Ovary (tissue), 7 donors: ENCODE measurements at regions not wholly inside any gene's neighbourhood (a gene's known extent, or its start where the extent isn't known, plus 50 kb on each side); places are given as distances from the start of the nearest gene placed in this dataset.

ENCODE experiments used
- DNase-seq, 5 donors: peaks; one replicate each; pipeline ENCODE4 v3.0.0-alpha.2; 2019 to 2020
- H3K27ac ChIP-seq, 2 donors: fragments of 200-600 bp; one replicate each; pipeline versions ENCODE4 v1.5.1 to v1.8.0; 2019 to 2022
- H3K27me3 ChIP-seq: fragments of 200-600 bp; one replicate; pipeline ENCODE4 v1.8.0; 2022
- H3K36me3 ChIP-seq: fragments of 200-600 bp; sonication (generic); one replicate; pipeline ENCODE4 v1.5.1; 2019
- H3K4me1 ChIP-seq: one replicate; pipeline ENCODE4 v1.8.1; 2013; ENCODE audit warnings: mild to moderate bottlenecking, moderate library complexity; ENCODE audit not compliant: insufficient read depth
- H3K4me3 ChIP-seq: fragments of 200-600 bp; sonication (generic); one replicate; pipeline ENCODE4 v1.5.1; 2017
- H3K9me3 ChIP-seq, 2 donors: fragments of 200-600 bp in 1 of 2; sonication (generic) in 1 of 2; one replicate each; pipeline versions ENCODE4 v1.5.1 to v1.8.1; 2013 to 2019; ENCODE audit warnings: mild to moderate bottlenecking in 1 of 2, moderate library complexity in 1 of 2
- EP300 ChIP-seq: sonication (generic); formaldehyde crosslinking; IDR thresholded peaks from one replicate; pipeline ENCODE4 v1.6.1; 2017; ENCODE audit warnings: antibody characterized with exemption
- POLR2A ChIP-seq: fragments of 450-650 bp; IDR thresholded peaks from one replicate; pipeline ENCODE4 v1.6.1; 2017; ENCODE audit warnings: antibody characterized with exemption, mild to moderate bottlenecking, moderate library complexity
- WGBS, 3 donors: extraction: QIAGEN DNeasy Blood & Tissue Kit in 1 of 3; methylation state at CpG; one replicate each; pipeline versions ENCODE4 v1.1.5 to v1.1.7; 2013 to 2017; 5-methylcytosine and 5-hydroxymethylcytosine counted together
- intact Hi-C, 4 donors: fragments of 100-400 bp; cut with DNase I; formaldehyde crosslinking; loops; one replicate each; pipeline versions ENCODE4 v1.11.0 to v1.15.1; 2022 to 2023
- TF ChIP-seq, protein P1 (sequence below), 3 donors: fragments of 450-650 bp in 2 of 3; fragments of 200-600 bp in 1 of 3; IDR thresholded peaks; one replicate each; pipeline versions ENCODE4 v1.5.1 to v1.8.0; 2016 to 2022; ENCODE audit warnings: antibody characterized with exemption in 3 of 3, mild to moderate bottlenecking in 1 of 3
- donor health status: DM: no; HTN: no; CAD: no; lungs with moderate emphysema.
- donor health status: DM: no; HTN: no; CAD: no.
- donor health status: Bipolar disorder and iron deficiency.
- donor health status: DM: no; HTN: no; CAD: no.
- donor health status: DM: yes; HTN: yes; CAD: no.

DNA sequence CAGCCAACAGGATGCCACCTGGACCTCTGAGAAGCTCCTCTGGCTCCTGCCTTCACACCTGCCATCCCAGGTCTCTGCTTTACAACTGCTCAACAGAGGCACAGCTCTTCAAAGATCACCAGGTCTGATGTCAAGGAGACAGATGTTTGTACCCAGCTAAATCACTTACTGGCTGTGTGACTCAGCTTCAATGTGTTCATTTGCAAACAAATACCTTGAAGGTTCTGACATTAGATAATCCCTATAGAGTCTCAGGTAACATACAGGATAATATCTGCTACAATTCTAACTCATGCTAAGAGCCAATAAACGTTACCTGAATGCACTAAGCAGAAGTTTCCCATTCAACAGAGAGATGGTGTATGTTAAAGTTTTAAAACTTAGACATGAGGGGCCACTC is 163.4 kb upstream of the IGF1R start:
- no peak for DNase-seq
- no peak overlapping the region for H3K4me3 ChIP-seq
- no peaks in the 10 kb centered on the region for H3K27me3 ChIP-seq
- H3K4me1 ChIP-seq, result no peaks in the 10 kb centered on the region
- H3K36me3 ChIP-seq, result no peaks in the 10 kb centered on the region
- WGBS, 3 donors, result 55 to 72% (median 61%) methylated on average over 1 of the region's 1 CpG
- H3K27ac ChIP-seq, result no peak overlapping the region
- no peaks in the 10 kb centered on the region for H3K9me3 ChIP-seq
- intact Hi-C loops, result no loop called here
- no peak for TF ChIP-seq EP300
- TF ChIP-seq, protein P1, sequence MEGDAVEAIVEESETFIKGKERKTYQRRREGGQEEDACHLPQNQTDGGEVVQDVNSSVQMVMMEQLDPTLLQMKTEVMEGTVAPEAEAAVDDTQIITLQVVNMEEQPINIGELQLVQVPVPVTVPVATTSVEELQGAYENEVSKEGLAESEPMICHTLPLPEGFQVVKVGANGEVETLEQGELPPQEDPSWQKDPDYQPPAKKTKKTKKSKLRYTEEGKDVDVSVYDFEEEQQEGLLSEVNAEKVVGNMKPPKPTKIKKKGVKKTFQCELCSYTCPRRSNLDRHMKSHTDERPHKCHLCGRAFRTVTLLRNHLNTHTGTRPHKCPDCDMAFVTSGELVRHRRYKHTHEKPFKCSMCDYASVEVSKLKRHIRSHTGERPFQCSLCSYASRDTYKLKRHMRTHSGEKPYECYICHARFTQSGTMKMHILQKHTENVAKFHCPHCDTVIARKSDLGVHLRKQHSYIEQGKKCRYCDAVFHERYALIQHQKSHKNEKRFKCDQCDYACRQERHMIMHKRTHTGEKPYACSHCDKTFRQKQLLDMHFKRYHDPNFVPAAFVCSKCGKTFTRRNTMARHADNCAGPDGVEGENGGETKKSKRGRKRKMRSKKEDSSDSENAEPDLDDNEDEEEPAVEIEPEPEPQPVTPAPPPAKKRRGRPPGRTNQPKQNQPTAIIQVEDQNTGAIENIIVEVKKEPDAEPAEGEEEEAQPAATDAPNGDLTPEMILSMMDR (IDR thresholded peaks at IDR 0.05), result no peak
- TF ChIP-seq POLR2A, result no peak

- H3K9me3 ChIP-seq, result no peaks in the 10 kb centered on the region
- no peaks in the 10 kb centered on the region for H3K4me1 ChIP-seq
- no peaks in the 10 kb centered on the region for H3K27me3 ChIP-seq
- H3K36me3 ChIP-seq, result no peaks in the 10 kb centered on the region
- H3K4me3 ChIP-seq, result no peak overlapping the region
- TF ChIP-seq EP300 (no peak), POLR2A (no peak)
- TF ChIP-seq, protein P1 (IDR thresholded peaks at IDR 0.05), result no peak
- 62 to 77% (median 73%) methylated on average over 2 of the region's 2 CpGs for WGBS, 3 donors
- H3K27ac ChIP-seq, result no peak overlapping the region
- intact Hi-C loops, result no loop called here
- DNase-seq, result no peak
These were observed 162.9 kb upstream of the IGF1R start for GRCh38 chr15:98485451-98485850.

- Histone ChIP-seq H3K36me3 (no peaks in the 10 kb centered on the region), H3K27me3 (no peaks in the 10 kb centered on the region), H3K27ac (no peak overlapping the region), H3K4me1 (no peaks in the 10 kb centered on the region), H3K9me3 (no peaks in the 10 kb centered on the region), H3K4me3 (no peak overlapping the region)
- TF ChIP-seq, protein P1 (IDR thresholded peaks at IDR 0.05), result no peak
- TF ChIP-seq POLR2A, result no peak
- no peak for TF ChIP-seq EP300
- intact Hi-C loops, result no loop called here
- DNase-seq, result no peak
- 77 to 82% (median 79%) methylated on average over 5 of the region's 5 CpGs for WGBS, 3 donors
These were observed 154.3 kb upstream of the IGF1R start for GRCh38 chr15:98493966-98494511.

GRCh38 chr15:98501192-98501591 is 147.1 kb upstream of the IGF1R start:
- 79 to 89% (median 85%) methylated on average over 1 of the region's 1 CpG for WGBS, 3 donors
- TF ChIP-seq EP300, result no peak
- TF ChIP-seq, protein P1 (IDR thresholded peaks at IDR 0.05), result no peak
- no peak for TF ChIP-seq POLR2A
- intact Hi-C loops, result no loop called here
- Histone ChIP-seq H3K9me3 (peaks cover 0 to 3% of the 10 kb centered on the region in 2 donors), H3K27ac (no peak overlapping the region), H3K27me3 (no peaks in the 10 kb centered on the region), H3K4me1 (no peaks in the 10 kb centered on the region), H3K4me3 (no peak overlapping the region), H3K36me3 (no peaks in the 10 kb centered on the region)
- no peak for DNase-seq
